SK-N-SH treated with all-trans-retinoic acid at 6 μM for 48 hours (cell line): ENCODE measurements at regions not wholly inside any gene's neighbourhood (a gene's known extent, or its start where the extent isn't known, plus 50 kb on each side); places are given as distances from the start of the nearest gene placed in this dataset.

Source experiments
- ARNTL ChIP-seq: fragments of 450-650 bp; formaldehyde crosslinking; IDR thresholded peaks from 2 replicates; pipeline ENCODE4 v1.5.0; 2020; ENCODE audit warnings: low read depth, mild to moderate bottlenecking, moderate library complexity, borderline replicate concordance
- ESRRG ChIP-seq: fragments of 250-450 bp; sonication (Bioruptor Pico); IDR thresholded peaks from 2 replicates; pipeline ENCODE4 v1.6.1; 2021; ENCODE audit warnings: mild to moderate bottlenecking
- GLIS3 ChIP-seq: fragments of 250-450 bp; sonication (Bioruptor Pico); IDR thresholded peaks from 2 replicates; pipeline ENCODE4 v1.5.0; 2020; ENCODE audit warnings: mild to moderate bottlenecking, moderate library complexity
- PATZ1 ChIP-seq: fragments of 250-450 bp; sonication (Bioruptor Pico); IDR thresholded peaks from 2 replicates; pipeline ENCODE4 v1.8.0; 2020; ENCODE audit warnings: mild to moderate bottlenecking, moderate library complexity, borderline replicate concordance
- PPARA ChIP-seq: fragments of 250-450 bp; sonication (Bioruptor Pico); IDR thresholded peaks from 2 replicates; pipeline ENCODE4 v1.5.0; 2020; ENCODE audit warnings: mild to moderate bottlenecking, borderline replicate concordance
- RARB ChIP-seq: fragments of 250-450 bp; sonication (Bioruptor Pico); IDR thresholded peaks from 2 replicates; pipeline ENCODE4 v1.8.0; 2021; ENCODE audit warnings: mild to moderate bottlenecking, moderate library complexity
- SNAI2 ChIP-seq: fragments of 250-450 bp; sonication (Bioruptor Pico); IDR thresholded peaks from 2 replicates; pipeline ENCODE4 v1.5.0; 2020; ENCODE audit warnings: mild to moderate bottlenecking, moderate library complexity
- ZC3H10 ChIP-seq: fragments of 250-450 bp; sonication (Bioruptor Pico); IDR thresholded peaks from 2 replicates; pipeline ENCODE4 v1.5.1; 2021; ENCODE audit warnings: mild to moderate bottlenecking, moderate library complexity
- ZFP30 ChIP-seq: fragments of 450-650 bp; formaldehyde crosslinking; IDR thresholded peaks from 2 replicates; pipeline ENCODE4 v1.5.0; 2022; ENCODE audit warnings: mild to moderate bottlenecking, moderate library complexity
- ZNF565 ChIP-seq: fragments of 450-650 bp; formaldehyde crosslinking; conservative IDR thresholded peaks from 2 replicates; pipeline ENCODE4 v1.5.0; 2020; ENCODE audit warnings: low read depth, mild to moderate bottlenecking, moderate library complexity
- ZNF70 ChIP-seq: fragments of 450-650 bp; formaldehyde crosslinking; IDR thresholded peaks from 2 replicates; pipeline ENCODE4 v1.5.0; 2020; ENCODE audit warnings: mild to moderate bottlenecking, moderate library complexity
- TF ChIP-seq, protein P1 (sequence below): fragments of 250-450 bp; sonication (Bioruptor Pico); IDR thresholded peaks from 2 replicates; pipeline ENCODE4 v1.5.0; 2020; ENCODE audit warnings: mild to moderate bottlenecking, moderate library complexity

DNA sequence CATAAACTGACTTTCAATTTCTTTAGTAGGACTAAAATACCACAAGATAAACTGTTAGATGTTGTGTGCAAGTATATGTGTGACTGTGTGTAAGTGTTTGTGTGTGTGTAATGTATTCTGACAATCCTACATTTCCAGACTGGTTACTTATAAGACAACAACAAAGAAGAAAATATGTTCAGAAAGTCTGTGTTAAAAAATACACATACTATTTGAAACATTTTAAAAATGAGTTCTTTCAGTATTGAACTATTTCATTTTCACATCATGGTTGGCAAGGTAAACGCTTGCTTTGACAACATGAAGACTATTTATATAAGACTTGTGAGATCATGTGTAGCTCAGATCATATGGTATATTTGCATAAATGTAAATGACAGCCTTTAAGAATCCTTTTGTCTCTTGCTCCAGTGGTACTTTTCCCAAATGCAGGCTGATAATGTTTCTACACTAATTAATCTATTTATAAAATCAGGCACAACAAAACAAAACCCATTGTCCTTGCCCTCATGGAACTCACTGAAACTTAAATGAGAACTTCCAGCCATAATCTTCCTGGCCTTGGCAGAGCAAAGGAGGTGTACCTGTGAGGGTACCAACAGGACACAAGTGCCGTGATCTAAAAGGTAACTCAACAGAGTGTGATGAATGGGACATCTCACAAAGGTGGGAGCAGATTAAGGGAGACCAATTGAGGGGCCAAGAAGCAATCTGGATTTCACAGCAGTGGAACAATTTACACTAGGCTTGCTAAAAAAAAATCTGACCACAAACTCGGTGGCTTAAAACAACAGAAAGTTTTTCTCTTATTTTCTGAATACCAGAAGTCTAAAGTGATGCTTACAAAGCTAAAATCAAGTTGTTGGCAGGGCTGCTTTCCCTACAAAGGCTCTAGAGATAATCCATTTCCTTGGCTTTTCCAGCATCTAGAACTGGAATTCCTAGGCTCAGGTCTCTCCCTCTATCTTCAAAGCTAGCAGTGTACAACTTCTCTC is 349.0 kb downstream of the TBC1D4 start:
- no peak for TF ChIP-seq PPARA (CRISPR knock-in tag)
- TF ChIP-seq, protein P1, sequence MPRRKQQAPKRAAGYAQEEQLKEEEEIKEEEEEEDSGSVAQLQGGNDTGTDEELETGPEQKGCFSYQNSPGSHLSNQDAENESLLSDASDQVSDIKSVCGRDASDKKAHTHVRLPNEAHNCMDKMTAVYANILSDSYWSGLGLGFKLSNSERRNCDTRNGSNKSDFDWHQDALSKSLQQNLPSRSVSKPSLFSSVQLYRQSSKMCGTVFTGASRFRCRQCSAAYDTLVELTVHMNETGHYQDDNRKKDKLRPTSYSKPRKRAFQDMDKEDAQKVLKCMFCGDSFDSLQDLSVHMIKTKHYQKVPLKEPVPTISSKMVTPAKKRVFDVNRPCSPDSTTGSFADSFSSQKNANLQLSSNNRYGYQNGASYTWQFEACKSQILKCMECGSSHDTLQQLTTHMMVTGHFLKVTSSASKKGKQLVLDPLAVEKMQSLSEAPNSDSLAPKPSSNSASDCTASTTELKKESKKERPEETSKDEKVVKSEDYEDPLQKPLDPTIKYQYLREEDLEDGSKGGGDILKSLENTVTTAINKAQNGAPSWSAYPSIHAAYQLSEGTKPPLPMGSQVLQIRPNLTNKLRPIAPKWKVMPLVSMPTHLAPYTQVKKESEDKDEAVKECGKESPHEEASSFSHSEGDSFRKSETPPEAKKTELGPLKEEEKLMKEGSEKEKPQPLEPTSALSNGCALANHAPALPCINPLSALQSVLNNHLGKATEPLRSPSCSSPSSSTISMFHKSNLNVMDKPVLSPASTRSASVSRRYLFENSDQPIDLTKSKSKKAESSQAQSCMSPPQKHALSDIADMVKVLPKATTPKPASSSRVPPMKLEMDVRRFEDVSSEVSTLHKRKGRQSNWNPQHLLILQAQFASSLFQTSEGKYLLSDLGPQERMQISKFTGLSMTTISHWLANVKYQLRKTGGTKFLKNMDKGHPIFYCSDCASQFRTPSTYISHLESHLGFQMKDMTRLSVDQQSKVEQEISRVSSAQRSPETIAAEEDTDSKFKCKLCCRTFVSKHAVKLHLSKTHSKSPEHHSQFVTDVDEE (CRISPR knock-in tag): no peak
- no peak for TF ChIP-seq ESRRG (CRISPR knock-in tag)
- no peak for TF ChIP-seq ZNF565 (CRISPR knock-in tag)
- TF ChIP-seq SNAI2 (CRISPR knock-in tag): no peak
- TF ChIP-seq PATZ1: no peak
- TF ChIP-seq GLIS3 (CRISPR knock-in tag): no peak
- no peak for TF ChIP-seq ZNF70 (CRISPR knock-in tag)
- TF ChIP-seq ARNTL (CRISPR knock-in tag): no peak
- no peak for TF ChIP-seq ZC3H10 (CRISPR knock-in tag)
- no peak for TF ChIP-seq ZFP30 (CRISPR knock-in tag)
- TF ChIP-seq RARB (CRISPR knock-in tag): no peak
